ENCODE measurements at regions not wholly inside any gene's neighbourhood (a gene's known extent, or its start where the extent isn't known, plus 50 kb on each side); places are given as distances from the start of the nearest gene placed in this dataset.

GRCh38 chr12:125203145-125203765 is 138.0 kb downstream of the AACS start (continued):
- TF ChIP-seq CHD7 (IDR thresholded peaks at IDR 0.05; ENCODE audit: insufficient replicate concordance, low read length) (no peak), FOSL1 (IDR thresholded peaks at IDR 0.05; ENCODE audit: insufficient read depth, low read depth, low read length) (no peak), MAX (IDR thresholded peaks at IDR 0.05) (no peak), POLR2AphosphoS5 (IDR thresholded peaks at IDR 0.05; ENCODE audit: low read depth, low read length) (no peak), BCL11A (IDR thresholded peaks at IDR 0.05; ENCODE audit: low read depth in 2 of 2, low read length in 2 of 2) (no peak), CTCF (IDR thresholded peaks at IDR 0.05; ENCODE audit: control extremely low read depth in 1 of 3, insufficient read depth in 1 of 3, low read depth in 1 of 3, low read length in 3 of 3) (peak in 2 of 3 experiments; percentile 22 to 53; a peak in 2 of 4 replicates), RAD21 (IDR thresholded peaks at IDR 0.05 in 1 of 2, conservative IDR thresholded peaks at IDR 0.05 in 1 of 2; ENCODE audit: low read depth in 2 of 2, low read length in 2 of 2) (peak in 1 of 2 experiments; percentile 13; a peak in 1 of 4 replicates)
